RWPE2 (cell line): ENCODE measurements at regions not wholly inside any gene's neighbourhood (a gene's known extent, or its start where the extent isn't known, plus 50 kb on each side); places are given as distances from the start of the nearest gene placed in this dataset.

ENCODE experiments used
- ATAC-seq: fragments of 200-7000 bp; cut with Tn5 transposase; 3 replicates; pipeline ENCODE4 v1.9.1; 2021; ENCODE audit warnings: low read depth
- DNase-seq: peaks from one replicate; pipeline ENCODE4 v3.0.0-alpha.2; 2020; ENCODE audit warnings: low spot score
- H3K27ac ChIP-seq: fragments of 450-650 bp; 2 replicates; pipeline ENCODE4 v1.5.1; 2017; ENCODE audit warnings: mild to moderate bottlenecking; ENCODE audit not compliant: poor library complexity, severe bottlenecking
- H3K27me3 ChIP-seq: fragments of 250-450 bp; sonication (Bioruptor Pico); 2 replicates; pipeline ENCODE4 v1.5.1; 2021; ENCODE audit warnings: mild to moderate bottlenecking, moderate library complexity; ENCODE audit not compliant: insufficient read depth, poor library complexity, severe bottlenecking
- H3K36me3 ChIP-seq: fragments of 250-450 bp; sonication (Bioruptor Pico); 2 replicates; pipeline ENCODE4 v1.5.1; 2020; ENCODE audit warnings: low read depth, mild to moderate bottlenecking, moderate library complexity
- H3K4me1 ChIP-seq: fragments of 250-450 bp; sonication (Bioruptor Pico); 2 replicates; pipeline ENCODE4 v1.5.1; 2021; ENCODE audit warnings: mild to moderate bottlenecking, moderate library complexity; ENCODE audit not compliant: insufficient read depth, poor library complexity, severe bottlenecking
- H3K4me3 ChIP-seq: fragments of 250-450 bp; sonication (Bioruptor Pico); 2 replicates; pipeline ENCODE4 v1.5.1; 2021; ENCODE audit warnings: mild to moderate bottlenecking, moderate library complexity; ENCODE audit not compliant: severe bottlenecking
- H3K9me3 ChIP-seq: fragments of 250-450 bp; sonication (Bioruptor Pico); 2 replicates; pipeline ENCODE4 v1.5.1; 2021; ENCODE audit warnings: mild to moderate bottlenecking, moderate library complexity; ENCODE audit not compliant: severe bottlenecking
- CTCF ChIP-seq: fragments of 450-650 bp; IDR thresholded peaks from one replicate; pipeline ENCODE4 v1.5.1; 2017; ENCODE audit warnings: mild to moderate bottlenecking, moderate library complexity; ENCODE audit not compliant: poor library complexity, severe bottlenecking

GRCh38 chr11:112806256-112806655, 155.0 kb upstream of the NCAM1 start:
- Histone ChIP-seq H3K27ac (no peak overlapping the region), H3K4me3 (no peak overlapping the region), H3K27me3 (no peaks in the 10 kb centered on the region), H3K9me3 (no peaks in the 10 kb centered on the region), H3K36me3 (no peaks in the 10 kb centered on the region), H3K4me1 (no peaks in the 10 kb centered on the region)
- no peak for DNase-seq
- ATAC-seq = no peak
- no peak for TF ChIP-seq CTCF

GRCh38 chr11:112806876-112807275, 154.3 kb upstream of the NCAM1 start:
- no peaks in the 10 kb centered on the region for H3K36me3 ChIP-seq
- no peak overlapping the region for H3K27ac ChIP-seq
- no peaks in the 10 kb centered on the region for H3K9me3 ChIP-seq
- H3K27me3 ChIP-seq = no peaks in the 10 kb centered on the region
- no peak for TF ChIP-seq CTCF
- DNase-seq (no peak), ATAC-seq (no peak)
- no peaks in the 10 kb centered on the region for H3K4me1 ChIP-seq
- no peak overlapping the region for H3K4me3 ChIP-seq

- Histone ChIP-seq H3K4me1 (no peaks in the 10 kb centered on the region), H3K27ac (no peak overlapping the region), H3K36me3 (no peaks in the 10 kb centered on the region), H3K27me3 (no peaks in the 10 kb centered on the region), H3K4me3 (no peak overlapping the region), H3K9me3 (no peaks in the 10 kb centered on the region)
- ATAC-seq = no peak
- TF ChIP-seq CTCF = no peak
- no peak for DNase-seq
Observed at GRCh38 chr11:112809429-112809828, 151.8 kb upstream of the NCAM1 start.

DNA sequence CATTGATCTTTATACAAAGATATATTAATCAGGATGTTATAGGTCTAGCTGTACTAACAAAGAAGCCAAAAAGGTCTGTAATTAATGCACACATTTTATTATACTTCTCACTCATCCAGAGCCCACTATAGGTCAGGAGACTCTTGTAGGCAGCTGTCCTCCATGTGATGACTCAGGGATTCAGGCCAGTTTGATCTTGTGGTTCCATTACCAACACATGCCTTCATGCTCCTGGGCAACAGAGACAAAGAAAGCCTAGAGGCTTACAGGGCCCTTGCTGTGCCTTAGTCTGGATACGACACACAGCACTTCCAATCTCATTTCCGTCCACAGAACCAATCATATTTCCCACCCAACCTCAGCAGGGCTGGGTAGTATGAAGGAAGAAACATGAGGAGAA, 150.3 kb upstream of the NCAM1 start:
- Histone ChIP-seq H3K4me1 (no peaks in the 10 kb centered on the region), H3K36me3 (no peaks in the 10 kb centered on the region), H3K27ac (no peak overlapping the region), H3K27me3 (no peaks in the 10 kb centered on the region), H3K9me3 (no peaks in the 10 kb centered on the region), H3K4me3 (no peak overlapping the region)
- DNase-seq = no peak
- ATAC-seq = no peak
- no peak for TF ChIP-seq CTCF

DNA sequence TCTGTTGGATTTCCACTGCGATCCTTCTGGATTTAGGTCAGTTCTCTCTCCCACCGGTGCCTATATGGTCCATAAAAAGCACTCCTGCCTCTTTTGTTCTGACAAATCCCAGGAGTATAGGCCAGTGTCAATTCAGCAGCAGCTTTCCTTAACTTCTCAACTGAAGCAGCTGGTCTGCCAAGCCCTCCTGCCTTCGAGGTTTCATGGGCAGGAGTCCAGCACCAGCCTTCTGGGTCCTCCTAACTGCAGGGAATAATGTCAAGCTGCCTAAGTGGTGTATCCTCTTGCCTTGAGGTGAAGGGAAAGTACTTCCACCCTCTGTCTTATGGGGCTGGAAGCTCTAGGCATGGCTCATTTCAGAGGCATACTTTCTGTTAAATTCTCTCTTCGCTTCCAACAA, 149.4 kb upstream of the NCAM1 start:
- TF ChIP-seq CTCF = no peak
- ATAC-seq (no peak), DNase-seq (no peak)
- no peaks in the 10 kb centered on the region for H3K4me1 ChIP-seq
- H3K27me3 ChIP-seq = no peaks in the 10 kb centered on the region
- no peaks in the 10 kb centered on the region for H3K9me3 ChIP-seq
- no peak overlapping the region for H3K4me3 ChIP-seq
- no peaks in the 10 kb centered on the region for H3K36me3 ChIP-seq
- no peak overlapping the region for H3K27ac ChIP-seq
